Trophoblast cell (in vitro differentiated cells and primary cell): ENCODE measurements at regions not wholly inside any gene's neighbourhood (a gene's known extent, or its start where the extent isn't known, plus 50 kb on each side); places are given as distances from the start of the nearest gene placed in this dataset.

ENCODE experiments used
- DNase-seq, 2 donors: peaks; one replicate each; pipeline ENCODE4 v3.0.0-alpha.2; 2016
- H2AFZ ChIP-seq: 2 replicates; pipeline ENCODE4 v1.6.1; 2013; ENCODE audit warnings: low read length, moderate library complexity, mild to moderate bottlenecking; ENCODE audit not compliant: insufficient read depth, poor library complexity
- H2AK5ac ChIP-seq: 2 replicates; pipeline ENCODE4 v1.6.1; 2013; ENCODE audit warnings: mild to moderate bottlenecking, low read length
- H2BK120ac ChIP-seq: 2 replicates; pipeline ENCODE4 v1.6.1; 2013; ENCODE audit warnings: low read length, mild to moderate bottlenecking, moderate library complexity; ENCODE audit not compliant: insufficient read depth, poor library complexity
- H2BK12ac ChIP-seq: 2 replicates; pipeline ENCODE4 v1.6.1; 2013; ENCODE audit warnings: mild to moderate bottlenecking, low read length, moderate library complexity
- H2BK5ac ChIP-seq: 2 replicates; pipeline ENCODE4 v1.6.1; 2013; ENCODE audit warnings: low read length, low read depth, moderate library complexity, mild to moderate bottlenecking; ENCODE audit not compliant: poor library complexity
- H3K14ac ChIP-seq: 2 replicates; pipeline ENCODE4 v1.6.1; 2013; ENCODE audit warnings: mild to moderate bottlenecking, low read length
- H3K18ac ChIP-seq: 2 replicates; pipeline ENCODE4 v1.6.1; 2013; ENCODE audit warnings: mild to moderate bottlenecking, low read length
- H3K23ac ChIP-seq: 2 replicates; pipeline ENCODE4 v1.6.1; 2013; ENCODE audit warnings: low read length
- H3K27ac ChIP-seq: 2 replicates; pipeline ENCODE4 v1.5.1; 2013; ENCODE audit warnings: low read depth, mild to moderate bottlenecking, inconsistent platforms, low read length, moderate library complexity
- H3K27me3 ChIP-seq: 2 replicates; pipeline ENCODE4 v1.6.1; 2013; ENCODE audit warnings: inconsistent platforms, mild to moderate bottlenecking, low read length, moderate library complexity; ENCODE audit not compliant: insufficient read depth
- H3K36me3 ChIP-seq, 2 experiments: 1 replicate in 1 of 2; 2 replicates in 1 of 2; pipeline ENCODE4 v1.6.1; 2013; ENCODE audit warnings: low read length in 2 of 2, mild to moderate bottlenecking in 2 of 2, moderate library complexity in 1 of 2; ENCODE audit not compliant: insufficient read depth in 2 of 2, control insufficient read depth in 1 of 2
- H3K4ac ChIP-seq: 2 replicates; pipeline ENCODE4 v1.6.1; 2013; ENCODE audit warnings: low read depth, mild to moderate bottlenecking, low read length, moderate library complexity
- H3K4me1 ChIP-seq, 2 experiments: 1 replicate in 1 of 2; 2 replicates in 1 of 2; pipeline ENCODE4 v1.6.1; 2013; ENCODE audit warnings: low read length in 2 of 2, mild to moderate bottlenecking in 2 of 2, moderate library complexity in 1 of 2; ENCODE audit not compliant: insufficient read depth in 2 of 2, control insufficient read depth in 1 of 2
- H3K4me2 ChIP-seq: 2 replicates; pipeline ENCODE4 v1.6.1; 2013; ENCODE audit warnings: inconsistent platforms, mild to moderate bottlenecking, low read length, moderate library complexity
- H3K4me3 ChIP-seq: 2 replicates; pipeline ENCODE4 v1.5.1; 2013; ENCODE audit warnings: mild to moderate bottlenecking, low read depth, low read length, inconsistent platforms
- H3K79me1 ChIP-seq: one replicate; pipeline ENCODE4 v1.6.1; 2013; ENCODE audit warnings: low read length
- H3K79me2 ChIP-seq: 2 replicates; pipeline ENCODE4 v1.6.1; 2013; ENCODE audit warnings: low read length, mild to moderate bottlenecking; ENCODE audit not compliant: control insufficient read depth, insufficient read depth, poor library complexity
- H3K9ac ChIP-seq: 2 replicates; pipeline ENCODE4 v1.6.1; 2013; ENCODE audit warnings: mild to moderate bottlenecking, low read length
- H3K9me3 ChIP-seq: 2 replicates; pipeline ENCODE4 v1.6.1; 2013; ENCODE audit warnings: low read depth, mild to moderate bottlenecking, control low read depth, inconsistent platforms, low read length; ENCODE audit not compliant: insufficient read depth
- H4K12ac ChIP-seq: 2 replicates; pipeline ENCODE4 v1.6.1; 2013; ENCODE audit warnings: low read depth, mild to moderate bottlenecking, low read length, moderate library complexity
- H4K8ac ChIP-seq: 2 replicates; pipeline ENCODE4 v1.6.1; 2013; ENCODE audit warnings: low read depth, mild to moderate bottlenecking, low read length, moderate library complexity
- H4K91ac ChIP-seq: one replicate; pipeline ENCODE4 v1.6.1; 2013; ENCODE audit warnings: low read depth, mild to moderate bottlenecking, low read length, moderate library complexity
- WGBS: extraction: QIAGEN DNeasy Blood & Tissue Kit; methylation state at CpG from one replicate; pipeline ENCODE4 v1.1.7; 2013; ENCODE audit warnings: missing lambda C conversion rate; ENCODE audit not compliant: insufficient read length, insufficient coverage; ENCODE audit errors: extremely low coverage; 5-methylcytosine and 5-hydroxymethylcytosine counted together

GRCh38 chr12:23426328-23426727, 523.1 kb downstream of the SOX5 start:
- H3K27ac ChIP-seq: no peak overlapping the region
- H2BK120ac ChIP-seq: no peak overlapping the region
- no peak overlapping the region for H2AK5ac ChIP-seq
- no peak overlapping the region for H4K12ac ChIP-seq
- H3K9me3 ChIP-seq: no peaks in the 10 kb centered on the region
- H3K36me3 ChIP-seq: no peaks in the 10 kb centered on the region
- H3K14ac ChIP-seq: no peak overlapping the region
- H3K23ac ChIP-seq: no peak overlapping the region
- no peaks in the 10 kb centered on the region for H3K79me1 ChIP-seq
- no peak overlapping the region for H2BK12ac ChIP-seq
- no peak overlapping the region for H2AFZ ChIP-seq
- no peak overlapping the region for H3K4me3 ChIP-seq
- H4K8ac ChIP-seq: no peak overlapping the region
- H3K4me1 ChIP-seq: peaks cover 0 to 3% of the 10 kb centered on the region in 2 experiments
- WGBS: no CpG with 5 or more reads among the region's 6 CpGs
- no peaks in the 10 kb centered on the region for H3K79me2 ChIP-seq
- H3K4ac ChIP-seq: no peak overlapping the region
- DNase-seq: no peak
- no peaks in the 10 kb centered on the region for H3K27me3 ChIP-seq
- H2BK5ac ChIP-seq: no peak overlapping the region
- no peak overlapping the region for H3K18ac ChIP-seq
- H3K4me2 ChIP-seq: no peak overlapping the region
- H3K9ac ChIP-seq: no peak overlapping the region
- no peak overlapping the region for H4K91ac ChIP-seq

GRCh38 chr12:23428758-23429157, 520.7 kb downstream of the SOX5 start:
- Histone ChIP-seq H3K4me2 (no peak overlapping the region), H3K4me3 (no peak overlapping the region), H3K36me3 (no peaks in the 10 kb centered on the region)

GRCh38 chr12:23431006-23431405, 518.5 kb downstream of the SOX5 start:
- H3K79me2 ChIP-seq: no peaks in the 10 kb centered on the region
- WGBS: no CpG with 5 or more reads among the region's 1 CpG

More at GRCh38 chr12:23428758-23429157, 520.7 kb downstream of the SOX5 start:
- H3K4ac ChIP-seq: no peak overlapping the region
- H4K8ac ChIP-seq: no peak overlapping the region
- H2AFZ ChIP-seq: no peak overlapping the region
- WGBS: no CpG with 5 or more reads among the region's 6 CpGs
- H2BK5ac ChIP-seq: no peak overlapping the region
- no peak overlapping the region for H2BK120ac ChIP-seq
- no peak overlapping the region for H4K12ac ChIP-seq
- H3K14ac ChIP-seq: no peak overlapping the region
- no peak overlapping the region for H4K91ac ChIP-seq
- no peak overlapping the region for H3K9ac ChIP-seq
- no peaks in the 10 kb centered on the region for H3K27me3 ChIP-seq
- no peaks in the 10 kb centered on the region for H3K9me3 ChIP-seq
- H3K18ac ChIP-seq: no peak overlapping the region
- no peak overlapping the region for H2BK12ac ChIP-seq
- H3K23ac ChIP-seq: no peak overlapping the region
- no peaks in the 10 kb centered on the region for H3K4me1 ChIP-seq
- no peak overlapping the region for H2AK5ac ChIP-seq
- DNase-seq: no peak
- H3K79me1 ChIP-seq: no peaks in the 10 kb centered on the region
- no peak overlapping the region for H3K27ac ChIP-seq
- H3K79me2 ChIP-seq: no peaks in the 10 kb centered on the region

GRCh38 chr12:23433121-23433520, 516.3 kb downstream of the SOX5 start:
- Histone ChIP-seq H2AK5ac (no peak overlapping the region), H3K23ac (no peak overlapping the region), H3K4ac (no peak overlapping the region), H2BK12ac (no peak overlapping the region), H4K12ac (no peak overlapping the region), H3K36me3 (no peaks in the 10 kb centered on the region), H3K14ac (no peak overlapping the region), H3K4me3 (no peak overlapping the region), H3K18ac (no peak overlapping the region), H3K79me2 (no peaks in the 10 kb centered on the region), H2AFZ (no peak overlapping the region), H3K9me3 (no peaks in the 10 kb centered on the region), H3K79me1 (no peaks in the 10 kb centered on the region), H4K8ac (no peak overlapping the region), H3K4me1 (no peaks in the 10 kb centered on the region), H2BK120ac (no peak overlapping the region), H2BK5ac (no peak overlapping the region), H3K27me3 (no peaks in the 10 kb centered on the region), H3K4me2 (no peak overlapping the region), H4K91ac (no peak overlapping the region), H3K9ac (no peak overlapping the region), H3K27ac (no peak overlapping the region)
- DNase-seq: no peak

More at GRCh38 chr12:23431006-23431405, 518.5 kb downstream of the SOX5 start:
- Histone ChIP-seq H3K18ac (no peak overlapping the region), H3K4me2 (no peak overlapping the region), H4K12ac (no peak overlapping the region), H3K23ac (no peak overlapping the region), H2AFZ (no peak overlapping the region), H3K27me3 (no peaks in the 10 kb centered on the region), H3K27ac (no peak overlapping the region), H2BK120ac (no peak overlapping the region), H3K9ac (no peak overlapping the region), H3K36me3 (no peaks in the 10 kb centered on the region), H3K9me3 (no peaks in the 10 kb centered on the region), H2AK5ac (no peak overlapping the region), H4K91ac (no peak overlapping the region), H2BK5ac (no peak overlapping the region), H3K4ac (no peak overlapping the region), H3K4me3 (no peak overlapping the region), H3K4me1 (no peaks in the 10 kb centered on the region), H4K8ac (no peak overlapping the region), H3K79me1 (no peaks in the 10 kb centered on the region), H2BK12ac (no peak overlapping the region), H3K14ac (no peak overlapping the region)
- DNase-seq: no peak
